ENCODE measurements at regions not wholly inside any gene's neighbourhood (a gene's known extent, or its start where the extent isn't known, plus 50 kb on each side); places are given as distances from the start of the nearest gene placed in this dataset.
A peak's percentile ranks its signal among the peaks of the same experiment; 100 is the strongest.
"Not testable (repeated sequence)": the region's sequence is repeated elsewhere in the genome, so short reads cannot be mapped to it uniquely, and the experiment has no call there.

DNA sequence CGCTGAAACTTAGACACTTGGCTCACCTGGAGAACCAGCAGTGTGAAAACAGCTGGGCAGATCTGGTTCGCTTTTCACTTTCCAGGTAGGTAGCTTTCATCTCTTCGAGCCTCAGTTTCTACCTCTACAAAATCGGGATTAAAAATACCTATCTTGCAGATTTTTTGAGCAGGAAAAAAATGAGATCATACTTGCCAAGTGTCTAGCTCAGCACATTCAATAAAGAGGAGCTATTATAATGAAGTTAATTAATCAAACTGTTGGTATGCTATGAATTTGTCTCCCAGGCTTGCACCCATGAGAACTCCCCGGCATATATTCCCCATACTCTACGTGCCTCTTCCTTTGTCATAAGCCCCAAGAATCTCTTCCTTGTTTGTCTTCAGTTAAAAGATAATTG lies 158.6 kb upstream of the LDB2 start:
- no peak for DNase-seq
- in situ Hi-C loops (cut with MboI; ENCODE audit: low pct_unique_long_range_greater_than_20kb, low sequenced_read_pairs): no loop called here

DNA sequence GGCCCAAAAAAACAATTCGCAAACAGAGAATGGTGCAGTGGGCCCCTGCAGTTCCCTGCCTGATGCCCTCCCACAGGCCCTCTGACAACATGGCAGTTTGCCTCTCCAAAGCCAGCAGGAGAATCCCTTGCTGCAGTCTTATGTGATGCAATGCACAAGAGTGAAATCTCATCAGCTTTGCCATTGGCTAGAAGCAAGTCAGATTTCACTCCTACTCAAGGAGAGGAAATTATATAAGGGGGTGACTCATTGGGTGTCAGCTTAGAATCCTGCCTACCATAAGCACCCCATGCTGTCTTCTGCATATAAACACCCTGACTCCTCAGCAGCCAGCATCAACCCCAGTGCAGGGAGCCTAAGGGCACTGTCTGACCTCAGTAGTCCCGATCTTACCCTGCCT lies 157.3 kb upstream of the LDB2 start:
- DNase-seq: no peak
- in situ Hi-C loops (cut with MboI; ENCODE audit: low pct_unique_long_range_greater_than_20kb, low sequenced_read_pairs): no loop called here

DNA sequence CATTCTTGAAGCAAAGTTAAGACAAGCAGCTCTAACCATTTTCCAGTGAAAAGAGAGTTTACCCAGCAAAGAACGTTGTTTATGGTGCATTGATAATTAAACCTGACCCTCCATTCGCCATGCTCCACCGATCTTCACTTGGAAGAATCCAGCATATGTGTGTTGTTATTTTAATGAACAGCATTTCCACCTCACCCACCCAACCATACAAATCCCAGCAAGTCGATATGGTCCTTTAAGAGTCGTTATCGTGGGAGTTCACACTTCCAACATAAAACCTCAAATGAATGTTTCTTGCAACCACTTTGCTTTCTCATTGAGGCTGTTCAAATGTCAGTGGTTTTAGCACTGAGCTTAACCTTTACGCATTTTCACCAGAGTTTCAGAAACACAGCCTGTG lies 147.4 kb upstream of the LDB2 start:
- no peak for DNase-seq
- in situ Hi-C loops (cut with MboI; ENCODE audit: low pct_unique_long_range_greater_than_20kb, low sequenced_read_pairs): no loop called here

DNA sequence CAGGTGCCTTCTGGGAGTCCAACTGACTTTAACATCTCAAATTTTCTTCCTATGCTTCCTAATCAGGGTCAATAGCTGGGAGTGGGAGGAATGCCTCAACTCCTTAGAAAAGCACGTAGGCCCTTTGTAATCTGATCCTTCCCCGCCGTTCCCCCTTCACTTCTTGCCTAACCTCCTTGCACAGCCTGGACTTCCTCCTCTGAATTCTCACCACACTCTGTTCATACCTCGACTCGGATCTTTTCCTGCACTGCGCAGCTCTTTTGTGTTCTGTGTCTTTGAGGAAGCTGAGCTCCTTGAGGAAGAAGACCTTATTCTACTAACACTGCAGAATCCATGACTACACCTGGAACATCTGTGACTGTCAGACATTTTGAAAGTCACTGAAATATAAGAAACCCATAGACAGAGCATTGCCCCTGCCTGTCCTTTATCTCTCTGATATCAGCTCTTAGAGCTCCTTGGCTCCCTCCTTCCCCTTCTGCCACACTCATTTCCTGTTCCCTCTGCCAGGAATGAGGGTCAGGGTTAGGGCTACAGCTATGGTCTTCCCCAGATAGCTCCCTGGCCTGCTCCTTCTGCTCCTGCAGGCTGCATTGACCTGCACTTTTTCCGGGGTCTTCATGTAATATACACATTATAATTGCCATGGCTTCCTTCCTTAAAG lies 140.2 kb upstream of the LDB2 start:
- in situ Hi-C loops (cut with MboI; ENCODE audit: low pct_unique_long_range_greater_than_20kb, low sequenced_read_pairs): no loop called here
- no peak for DNase-seq

DNA sequence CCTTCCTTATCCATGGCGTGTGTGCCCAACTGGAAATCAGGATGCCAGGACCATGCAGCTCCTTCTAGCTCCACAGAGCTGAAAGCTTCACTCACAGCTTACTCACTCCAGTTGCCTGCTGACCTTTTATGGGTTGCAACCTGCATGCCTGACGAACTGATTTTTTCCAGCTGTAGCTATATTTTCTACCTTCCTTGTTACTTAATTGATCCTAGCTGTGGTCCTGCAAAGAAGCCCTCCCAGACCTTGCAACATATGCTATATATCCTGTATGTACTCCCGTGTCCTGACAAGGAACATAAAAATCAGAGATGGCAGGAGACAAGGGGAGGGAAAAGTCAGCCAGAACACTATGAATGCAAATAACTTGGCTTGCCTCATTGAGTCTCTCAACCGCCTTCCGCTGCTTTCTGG lies 135.3 kb upstream of the LDB2 start:
- DNase-seq: no peak
- in situ Hi-C loops (cut with MboI; ENCODE audit: low pct_unique_long_range_greater_than_20kb, low sequenced_read_pairs): no loop called here

DNA sequence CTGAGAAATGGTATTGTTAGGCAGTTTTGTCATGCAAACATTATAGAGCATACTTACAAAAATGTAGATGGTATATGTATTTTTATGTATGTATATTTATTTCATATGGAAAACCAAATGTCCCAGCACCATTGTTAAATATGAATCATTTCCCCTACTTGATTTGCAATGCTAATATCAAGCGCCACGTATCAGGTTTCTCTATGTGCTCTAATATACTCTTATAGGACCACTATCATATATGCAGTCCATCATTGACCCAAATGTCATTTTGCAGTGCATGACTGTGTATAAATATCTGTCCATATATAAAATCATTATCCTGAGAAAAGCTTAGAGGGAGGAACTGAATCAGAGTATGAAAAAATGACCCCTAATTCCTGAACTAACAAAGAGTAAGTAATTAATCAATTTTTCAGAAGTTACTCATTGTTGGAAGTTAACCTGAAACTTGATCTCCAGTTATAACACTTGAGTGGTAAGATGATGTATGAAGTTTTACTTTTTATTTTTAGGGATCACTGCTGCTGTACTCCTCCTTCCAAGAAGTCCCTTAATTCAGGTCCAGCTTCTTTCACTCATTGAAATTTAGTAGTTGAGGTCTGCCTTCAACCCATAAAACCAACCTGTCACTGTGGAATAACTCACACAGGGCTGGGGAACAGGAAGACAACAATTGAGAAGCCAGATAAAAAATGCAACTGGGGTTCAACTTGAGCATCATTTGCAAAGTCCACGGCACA lies 134.8 kb upstream of the LDB2 start:
- in situ Hi-C loops (cut with MboI; ENCODE audit: low pct_unique_long_range_greater_than_20kb, low sequenced_read_pairs): no loop called here
- no peak for DNase-seq

DNA sequence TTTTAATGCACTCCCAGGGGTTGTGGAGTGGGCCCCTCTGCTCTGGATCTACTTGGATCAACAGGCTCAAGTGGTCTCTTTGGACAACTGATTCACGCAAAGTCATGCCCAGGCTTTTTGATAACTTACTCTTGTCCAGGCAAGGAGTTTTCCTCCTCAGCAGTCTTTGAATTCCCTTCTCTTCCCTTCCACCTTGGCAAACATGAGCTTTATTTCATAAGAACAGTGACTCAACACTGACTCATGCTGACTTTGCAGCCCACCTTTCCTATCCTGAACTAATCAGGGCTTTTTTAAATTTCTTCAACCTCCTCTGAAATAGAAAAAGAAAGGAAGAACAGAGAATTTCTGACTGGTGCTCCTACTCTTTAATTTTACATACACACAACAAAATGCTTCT lies 132.1 kb upstream of the LDB2 start:
- no peak for DNase-seq
- in situ Hi-C loops (cut with MboI; ENCODE audit: low pct_unique_long_range_greater_than_20kb, low sequenced_read_pairs): no loop called here

DNA sequence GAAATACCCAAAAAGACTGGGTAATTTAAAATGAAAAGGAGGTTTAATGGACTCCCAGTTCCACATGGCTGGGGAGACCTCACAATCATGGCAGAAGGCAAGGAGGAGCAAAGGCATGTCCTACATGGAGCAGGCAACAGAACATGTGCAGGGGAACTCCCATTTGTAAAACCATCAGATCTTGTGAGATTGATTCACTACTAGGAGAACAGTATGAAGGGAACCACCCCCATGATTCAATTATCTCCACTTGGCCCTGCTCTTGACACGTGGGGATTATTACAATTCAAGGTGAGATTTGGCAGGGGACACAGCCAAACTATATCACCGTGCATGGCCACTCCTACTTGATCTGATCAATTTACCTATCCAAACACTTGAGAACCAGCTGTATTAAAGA lies 131.5 kb upstream of the LDB2 start:
- DNase-seq: no peak
- in situ Hi-C loops (cut with MboI; ENCODE audit: low pct_unique_long_range_greater_than_20kb, low sequenced_read_pairs): no loop called here

DNA sequence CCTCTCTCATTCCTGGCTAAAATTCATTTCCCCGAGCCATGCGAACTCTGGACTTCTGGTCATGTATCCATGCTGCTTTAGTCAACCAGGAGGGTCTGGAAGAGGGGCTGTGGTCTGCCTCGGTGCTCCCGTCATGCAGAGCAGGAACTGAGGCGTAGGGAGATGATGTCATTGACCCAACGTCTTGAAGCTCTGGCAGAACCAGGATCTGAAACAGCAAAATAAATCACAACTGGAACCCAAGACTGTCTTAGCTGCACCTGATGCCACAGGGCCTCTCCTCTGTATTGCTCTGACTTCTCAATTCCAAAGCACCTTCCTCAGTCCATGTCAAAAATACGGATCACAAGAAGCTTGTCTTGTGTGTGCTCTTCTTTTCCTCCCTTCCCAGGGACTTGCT lies 131.0 kb upstream of the LDB2 start:
- in situ Hi-C loops (cut with MboI; ENCODE audit: low pct_unique_long_range_greater_than_20kb, low sequenced_read_pairs): no loop called here
- no peak for DNase-seq

DNA sequence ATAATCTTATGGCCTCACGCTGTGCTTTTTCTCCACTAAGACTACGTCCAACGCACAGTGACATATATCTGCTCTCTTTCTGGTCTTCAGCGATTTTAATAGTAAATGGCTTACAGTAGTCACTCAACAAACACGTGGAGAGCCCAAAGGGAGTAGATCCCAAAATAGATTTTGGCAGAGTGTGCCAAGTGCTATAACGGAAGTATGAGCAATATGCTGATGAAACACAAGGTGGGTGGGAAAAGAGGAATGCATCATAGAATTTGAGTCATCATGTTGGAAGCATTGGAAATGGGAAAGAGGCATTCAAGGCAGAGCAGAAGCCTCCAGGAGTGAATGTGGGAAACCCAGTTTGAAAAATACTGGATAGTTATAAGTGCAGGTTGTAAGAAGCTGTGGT lies 129.1 kb upstream of the LDB2 start:
- in situ Hi-C loops (cut with MboI; ENCODE audit: low pct_unique_long_range_greater_than_20kb, low sequenced_read_pairs): no loop called here
- DNase-seq: no peak

DNA sequence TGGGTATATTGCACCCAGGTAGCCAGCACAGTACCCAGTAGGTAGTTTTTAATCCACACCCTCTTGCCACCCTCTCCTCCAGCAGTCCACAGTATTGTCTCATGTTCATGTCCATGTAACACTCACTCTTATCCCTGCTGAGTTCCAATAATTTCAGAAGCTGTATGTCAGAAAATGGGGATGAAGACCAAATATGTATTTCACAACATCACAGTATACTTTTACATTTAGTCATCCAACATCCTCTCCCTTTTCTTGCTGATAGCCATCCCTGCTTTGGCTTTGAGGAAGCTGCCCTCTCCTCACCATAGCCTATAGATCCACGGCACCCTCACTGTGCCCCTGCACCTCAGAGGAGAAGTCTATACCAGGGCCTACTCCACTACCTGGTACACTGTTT lies 126.0 kb upstream of the LDB2 start:
- no peak for DNase-seq
- in situ Hi-C loops (cut with MboI; ENCODE audit: low pct_unique_long_range_greater_than_20kb, low sequenced_read_pairs): no loop called here

DNA sequence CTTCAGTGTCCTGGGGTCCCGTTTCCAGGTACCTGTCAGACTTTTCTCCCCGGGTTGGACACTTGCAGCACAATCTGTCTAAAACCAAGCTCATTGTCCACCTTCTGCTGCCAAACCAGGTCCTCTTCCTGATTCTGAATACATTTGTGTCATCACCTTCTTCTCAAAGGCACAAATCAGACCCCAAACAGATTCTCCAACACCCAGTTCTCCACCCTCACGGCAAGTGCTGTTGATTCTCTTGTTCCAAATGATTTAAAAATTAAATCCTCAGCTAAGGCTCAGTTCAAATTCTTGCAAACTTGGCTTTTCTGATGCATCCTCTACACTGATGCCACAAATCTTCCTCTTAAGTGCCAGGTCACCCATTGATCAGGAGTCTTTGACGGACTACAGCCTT lies 122.5 kb upstream of the LDB2 start:
- in situ Hi-C loops (cut with MboI; ENCODE audit: low pct_unique_long_range_greater_than_20kb, low sequenced_read_pairs): no loop called here
- no peak for DNase-seq

DNA sequence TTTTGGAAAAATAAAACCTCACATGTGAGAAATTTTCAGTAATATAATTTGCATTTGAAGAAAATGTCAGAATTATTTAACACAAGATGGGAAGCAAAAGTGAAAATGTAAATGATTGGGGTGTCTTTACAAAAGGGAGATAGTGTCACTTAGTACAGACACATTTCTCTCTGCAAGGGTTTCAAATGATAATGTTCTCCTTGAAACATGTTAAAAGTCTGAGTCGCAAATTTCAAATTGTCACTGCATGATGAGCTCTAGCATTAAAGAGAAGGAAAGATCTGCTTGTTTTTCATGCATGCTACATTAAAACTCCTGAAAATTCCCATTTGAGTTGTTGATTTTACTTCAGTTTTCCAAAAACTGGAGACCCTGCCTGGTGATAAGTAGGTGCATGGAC lies 122.0 kb upstream of the LDB2 start:
- no peak for DNase-seq
- in situ Hi-C loops (cut with MboI; ENCODE audit: low pct_unique_long_range_greater_than_20kb, low sequenced_read_pairs): no loop called here

DNA sequence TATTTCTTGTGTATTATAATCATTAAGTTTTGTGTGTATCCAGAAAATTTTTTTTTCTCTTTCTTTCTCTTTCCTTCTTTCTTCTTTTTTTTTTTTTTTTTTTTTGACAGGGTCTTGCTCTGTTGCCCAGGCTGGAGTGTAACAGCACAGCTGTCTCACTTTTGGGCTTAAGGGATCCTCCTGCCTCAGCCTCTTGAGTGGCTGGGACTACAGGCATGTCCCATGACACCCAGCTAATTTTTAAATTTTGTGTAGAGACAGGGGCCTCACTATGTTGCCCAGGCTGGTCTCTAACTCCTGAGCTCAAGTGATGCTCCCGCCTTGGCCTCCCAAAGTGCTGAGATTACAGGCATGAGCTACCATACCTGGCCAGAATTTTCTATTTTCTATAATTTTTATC lies 120.2 kb upstream of the LDB2 start:
- DNase-seq; in situ Hi-C loops (cut with MboI; ENCODE audit: low pct_unique_long_range_greater_than_20kb, low sequenced_read_pairs): not testable (repeated sequence)

DNA sequence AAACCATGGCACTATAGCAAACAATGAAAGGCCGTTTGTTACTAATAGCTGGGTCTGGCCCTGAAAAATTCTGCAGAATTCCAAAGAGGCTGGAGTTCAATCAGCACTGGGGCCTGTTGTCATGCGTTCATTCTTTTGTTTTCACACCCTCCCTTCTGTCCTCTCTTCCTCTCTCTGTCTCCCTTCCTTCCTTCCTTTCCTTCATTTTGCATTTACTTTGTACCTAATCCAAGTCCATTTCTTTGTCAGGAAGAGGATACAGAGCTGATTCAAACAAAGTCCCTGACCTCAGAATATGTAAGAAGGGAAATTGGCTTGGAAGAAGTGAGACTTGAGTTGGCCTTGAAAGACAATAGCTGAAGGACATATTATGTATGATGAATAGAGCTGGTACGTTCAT lies 119.6 kb upstream of the LDB2 start:
- in situ Hi-C loops (cut with MboI; ENCODE audit: low pct_unique_long_range_greater_than_20kb, low sequenced_read_pairs): no loop called here
- no peak for DNase-seq

DNA sequence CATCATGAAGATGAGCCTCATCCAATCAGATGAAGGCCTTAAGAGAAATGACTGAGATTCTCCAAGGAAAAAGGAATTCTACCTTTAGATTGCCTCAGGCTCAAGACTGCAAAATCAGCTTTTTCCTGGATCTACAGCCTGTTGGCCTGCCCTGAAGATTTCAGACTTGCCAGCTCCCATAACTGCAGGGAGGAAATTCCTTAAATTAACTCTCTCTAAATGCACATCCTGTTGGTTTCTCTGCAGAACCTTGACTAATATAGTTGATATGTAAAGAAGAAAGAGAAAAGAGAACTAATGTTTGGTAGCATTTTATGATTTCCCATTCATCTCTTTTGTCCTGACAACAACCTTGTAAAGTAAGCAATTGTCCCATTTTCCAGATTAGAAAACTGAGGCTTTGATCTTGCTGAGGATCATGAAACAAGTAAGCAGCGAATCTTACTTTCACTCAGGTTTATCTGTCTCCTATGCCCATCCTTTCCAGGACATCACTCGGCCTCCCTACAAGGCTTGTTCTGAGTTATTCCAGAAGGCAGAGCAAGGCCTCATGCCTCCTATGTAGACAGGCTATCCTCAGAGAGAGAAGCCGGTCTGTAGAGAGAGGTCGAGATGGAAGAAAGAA lies 115.0 kb upstream of the LDB2 start:
- no peak for DNase-seq
- in situ Hi-C loops (cut with MboI; ENCODE audit: low pct_unique_long_range_greater_than_20kb, low sequenced_read_pairs): no loop called here

DNA sequence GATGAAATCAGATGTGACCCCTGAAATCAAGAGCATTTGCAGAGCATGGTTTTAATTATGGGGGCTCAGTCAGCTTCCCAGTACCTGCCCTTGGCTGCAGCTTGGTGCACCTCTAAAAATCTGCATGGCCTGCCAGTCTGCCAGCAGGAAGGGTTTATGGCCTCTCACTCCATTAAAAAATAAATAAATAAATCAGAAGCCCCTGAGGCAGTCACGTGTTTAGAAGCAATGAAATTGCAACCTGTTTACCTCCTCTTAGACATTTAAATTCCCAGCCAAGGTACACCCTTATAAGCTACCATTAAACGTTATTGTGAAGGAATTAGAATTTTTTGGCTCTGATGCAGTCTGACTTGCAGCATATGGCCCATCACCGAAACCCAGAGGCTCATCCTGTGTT lies 114.0 kb upstream of the LDB2 start:
- DNase-seq: no peak
- in situ Hi-C loops (cut with MboI; ENCODE audit: low pct_unique_long_range_greater_than_20kb, low sequenced_read_pairs): no loop called here

DNA sequence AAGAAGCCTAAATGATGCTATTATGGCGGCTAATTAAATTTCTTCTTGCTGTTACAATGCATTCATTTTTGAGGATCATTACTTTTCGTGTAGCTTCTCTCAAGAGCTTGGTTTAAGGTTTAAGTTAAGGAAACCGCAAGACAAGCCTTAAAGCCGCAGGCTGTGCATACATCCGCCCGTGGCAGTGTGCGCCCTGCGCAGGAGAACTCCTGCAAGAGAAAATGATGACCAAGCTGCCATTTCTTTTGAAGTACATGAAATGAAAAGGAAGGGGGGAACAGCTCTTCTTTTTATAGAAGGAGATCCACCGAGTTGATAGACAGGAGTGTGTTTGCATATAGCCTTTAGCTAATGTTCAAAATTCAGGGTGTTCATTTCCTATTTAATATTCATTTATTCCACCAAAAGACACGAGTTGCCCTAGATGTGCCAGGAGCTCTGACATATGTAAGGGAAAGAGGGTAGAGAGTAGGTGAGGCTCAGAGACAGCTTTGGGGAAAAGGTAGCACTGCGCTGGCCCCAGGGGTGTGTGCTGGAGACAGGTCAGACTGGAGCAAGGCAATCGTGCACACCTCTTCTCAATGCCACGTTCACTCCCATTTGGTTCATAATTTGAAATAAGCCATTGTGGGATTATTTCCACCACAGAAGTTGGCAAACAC lies 112.1 kb upstream of the LDB2 start:
- peak; percentile 50 for DNase-seq
- in situ Hi-C loops (cut with MboI; ENCODE audit: low pct_unique_long_range_greater_than_20kb, low sequenced_read_pairs): no loop called here

DNA sequence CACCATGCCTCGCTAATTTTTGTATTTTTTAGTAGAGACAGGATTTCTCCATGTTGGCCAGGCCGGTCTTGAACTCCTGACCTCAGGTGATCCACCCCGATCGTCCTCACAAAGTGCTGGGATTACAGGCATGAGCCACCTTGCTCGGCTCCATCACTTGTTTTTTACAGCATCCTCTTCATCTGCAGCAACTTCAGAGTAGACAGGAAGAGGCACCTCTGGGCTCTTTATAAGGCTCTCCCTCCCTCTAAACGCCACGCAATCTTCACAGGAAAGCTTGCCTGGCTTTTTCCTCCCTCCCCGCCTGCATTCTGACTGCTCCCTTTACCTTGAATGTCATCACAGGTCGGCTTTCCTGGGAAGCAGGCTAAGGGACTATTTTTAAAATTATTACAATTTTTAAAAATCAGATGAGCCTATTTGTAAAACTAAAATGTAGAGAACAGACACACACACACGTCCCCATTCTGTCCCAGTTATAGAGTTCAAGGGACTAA lies 111.5 kb upstream of the LDB2 start:
- no peak for DNase-seq
- in situ Hi-C loops (cut with MboI; ENCODE audit: low pct_unique_long_range_greater_than_20kb, low sequenced_read_pairs): no loop called here

DNA sequence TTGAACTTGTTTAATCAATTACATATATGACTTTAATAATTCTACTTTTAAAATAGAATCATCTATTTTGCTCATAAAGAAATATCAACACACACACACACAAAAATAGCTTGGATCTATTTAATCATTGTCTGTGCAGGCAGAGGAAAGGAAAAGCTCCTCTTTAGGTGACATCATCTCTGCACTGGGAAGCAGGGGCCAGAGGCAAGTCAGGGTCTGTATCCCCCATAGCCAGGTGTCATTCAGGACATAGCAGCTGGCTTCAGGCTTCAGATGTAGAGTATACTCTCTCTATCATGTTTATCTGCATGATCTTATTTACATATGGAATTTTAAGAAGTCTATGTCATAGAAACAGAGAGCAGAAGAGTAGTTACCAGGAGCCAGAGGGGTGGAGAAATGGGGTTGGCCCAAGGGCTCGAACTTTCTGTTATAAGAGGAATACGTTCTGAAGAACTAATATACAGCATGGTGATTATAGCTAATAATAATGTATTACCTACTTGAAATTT lies 110.4 kb upstream of the LDB2 start:
- no peak for DNase-seq
- in situ Hi-C loops (cut with MboI; ENCODE audit: low pct_unique_long_range_greater_than_20kb, low sequenced_read_pairs): no loop called here
